ENCODE measurements at regions not wholly inside any gene's neighbourhood (a gene's known extent, or its start where the extent isn't known, plus 50 kb on each side); places are given as distances from the start of the nearest gene placed in this dataset.

GRCh38 chr4:25540734-25541133 lies 114.9 kb upstream of the SLC34A2 start:
- Histone ChIP-seq H3K27ac (ENCODE audit: control insufficient read depth, insufficient read depth, low read length) (no peak overlapping the region), H3K9ac (ENCODE audit: control insufficient read depth, extremely low read depth, insufficient read depth, low read length) (no peak overlapping the region), H2AFZ (ENCODE audit: control insufficient read depth, low read length) (no peak overlapping the region), H3K4me3 (ENCODE audit: control insufficient read depth in 2 of 3, extremely low read depth in 1 of 3, insufficient read depth in 2 of 3, low read depth in 1 of 3, low read length in 3 of 3) (no peak overlapping the region), H3K79me2 (ENCODE audit: control insufficient read depth, insufficient read depth, low read length) (no peaks in the 10 kb centered on the region), H3K9me3 (ENCODE audit: control insufficient read depth, low read depth, low read length) (no peaks in the 10 kb centered on the region), H3K27me3 (ENCODE audit: control insufficient read depth, extremely low read depth, insufficient read depth, low read length) (no peaks in the 10 kb centered on the region), H3K4me2 (ENCODE audit: control insufficient read depth, extremely low read depth, insufficient read depth, low read depth, low read length) (no peak overlapping the region), H3K4me1 (ENCODE audit: control insufficient read depth, extremely low read depth, insufficient read depth, low read length) (no peaks in the 10 kb centered on the region), H3K9me1 (ENCODE audit: control insufficient read depth, extremely low read depth, insufficient read depth, low read length) (no peaks in the 10 kb centered on the region), H4K20me1 (ENCODE audit: control insufficient read depth, extremely low read depth, insufficient read depth, low read length) (no peaks in the 10 kb centered on the region), H3K36me3 (ENCODE audit: control insufficient read depth in 2 of 2, extremely low read depth in 1 of 2, insufficient read depth in 2 of 2, low read length in 2 of 2) (no peaks in the 10 kb centered on the region)
- no peak for TF ChIP-seq CTCF (optimal IDR thresholded peaks at IDR 0.05 in 1 of 3, IDR thresholded peaks at IDR 0.05 in 1 of 3, conservative IDR thresholded peaks at IDR 0.05 in 1 of 3; ENCODE audit: extremely low read depth in 1 of 3, insufficient read depth in 2 of 3, low read length in 3 of 3)
- TF ChIP-seq EZH2 (IDR thresholded peaks at IDR 0.05; ENCODE audit: low read length): no peak
- DNase-seq (ENCODE audit: low read depth, low spot score): no peak
- FAIRE-seq: no peak
- dilution Hi-C loops (cut with MboI; ENCODE audit: extremely low pct_ligation_motif_present, low sequenced_read_pairs): no loop called here

DNA sequence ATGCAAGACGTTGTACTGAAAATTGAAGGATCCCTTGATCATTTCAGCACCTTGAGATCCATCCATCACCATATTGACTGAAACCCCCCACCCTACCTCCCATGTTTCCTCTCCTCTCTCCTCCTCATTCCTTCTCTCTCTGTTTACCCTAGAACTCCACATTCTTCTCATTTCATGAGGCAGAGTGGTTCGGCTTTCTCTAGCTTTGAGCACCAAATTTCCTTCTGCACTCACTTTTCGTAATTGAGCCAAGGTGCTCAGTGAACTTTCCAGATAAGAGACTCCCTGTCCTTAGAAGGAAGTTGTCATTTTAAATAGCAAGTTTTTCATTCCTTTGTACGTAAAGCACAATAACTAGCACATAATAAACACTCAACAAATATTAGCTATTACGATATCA lies 108.3 kb upstream of the SLC34A2 start:
- H3K4me1 ChIP-seq (ENCODE audit: control insufficient read depth, extremely low read depth, insufficient read depth, low read length): no peaks in the 10 kb centered on the region
- dilution Hi-C loops (cut with MboI; ENCODE audit: extremely low pct_ligation_motif_present, low sequenced_read_pairs): no loop called here
- FAIRE-seq: no peak

More for the DNA sequence above, 108.3 kb upstream of the SLC34A2 start:
- no peak overlapping the region for H3K27ac ChIP-seq (ENCODE audit: control insufficient read depth, insufficient read depth, low read length)
- no peak for DNase-seq (ENCODE audit: low read depth, low spot score)
- no peak overlapping the region for H3K9ac ChIP-seq (ENCODE audit: control insufficient read depth, extremely low read depth, insufficient read depth, low read length)
- H3K79me2 ChIP-seq (ENCODE audit: control insufficient read depth, insufficient read depth, low read length): no peaks in the 10 kb centered on the region
- H3K9me1 ChIP-seq (ENCODE audit: control insufficient read depth, extremely low read depth, insufficient read depth, low read length): no peaks in the 10 kb centered on the region
- H2AFZ ChIP-seq (ENCODE audit: control insufficient read depth, low read length): no peak overlapping the region
- no peaks in the 10 kb centered on the region for H3K27me3 ChIP-seq (ENCODE audit: control insufficient read depth, extremely low read depth, insufficient read depth, low read length)
- H4K20me1 ChIP-seq (ENCODE audit: control insufficient read depth, extremely low read depth, insufficient read depth, low read length): no peaks in the 10 kb centered on the region
- H3K4me3 ChIP-seq (ENCODE audit: control insufficient read depth in 2 of 3, extremely low read depth in 1 of 3, insufficient read depth in 2 of 3, low read depth in 1 of 3, low read length in 3 of 3): no peak overlapping the region
- no peaks in the 10 kb centered on the region for H3K9me3 ChIP-seq (ENCODE audit: control insufficient read depth, low read depth, low read length)
- H3K36me3 ChIP-seq (ENCODE audit: control insufficient read depth in 2 of 2, extremely low read depth in 1 of 2, insufficient read depth in 2 of 2, low read length in 2 of 2): no peaks in the 10 kb centered on the region
- TF ChIP-seq CTCF (optimal IDR thresholded peaks at IDR 0.05 in 1 of 3, IDR thresholded peaks at IDR 0.05 in 1 of 3, conservative IDR thresholded peaks at IDR 0.05 in 1 of 3; ENCODE audit: extremely low read depth in 1 of 3, insufficient read depth in 2 of 3, low read length in 3 of 3) (no peak), EZH2 (IDR thresholded peaks at IDR 0.05; ENCODE audit: low read length) (no peak)
- no peak overlapping the region for H3K4me2 ChIP-seq (ENCODE audit: control insufficient read depth, extremely low read depth, insufficient read depth, low read depth, low read length)
